HG03060 (cell line): ENCODE measurements at regions not wholly inside any gene's neighbourhood (a gene's known extent, or its start where the extent isn't known, plus 50 kb on each side); places are given as distances from the start of the nearest gene placed in this dataset.

ENCODE experiments used
- ATAC-seq: cut with Tn5 transposase; IDR thresholded peaks from one replicate; pipeline ENCODE4 v1.9.1; 2021; ENCODE audit warnings: low read depth, moderate number of reproducible peaks; ENCODE audit not compliant: unreplicated experiment

DNA sequence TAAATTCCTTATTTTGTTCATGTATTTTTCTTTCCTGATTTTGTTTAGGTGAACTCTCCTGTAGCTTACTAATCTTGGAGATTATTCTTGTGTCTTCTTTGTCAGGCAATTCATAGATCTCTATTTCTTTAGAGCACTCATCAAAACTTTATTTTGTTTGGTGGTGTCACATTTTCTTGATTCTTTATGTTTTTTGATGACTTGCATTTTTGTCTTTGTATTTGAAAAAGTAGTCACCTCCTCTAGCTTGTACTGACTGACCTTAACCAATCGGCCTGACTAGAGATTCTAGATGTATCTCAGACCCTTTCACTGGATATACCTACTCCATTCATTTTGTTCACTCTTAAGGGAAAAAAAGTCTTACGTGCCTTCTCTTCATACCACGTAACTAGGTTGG is 986.3 kb upstream of the LRRTM1 start:
- ATAC-seq: no peak

DNA sequence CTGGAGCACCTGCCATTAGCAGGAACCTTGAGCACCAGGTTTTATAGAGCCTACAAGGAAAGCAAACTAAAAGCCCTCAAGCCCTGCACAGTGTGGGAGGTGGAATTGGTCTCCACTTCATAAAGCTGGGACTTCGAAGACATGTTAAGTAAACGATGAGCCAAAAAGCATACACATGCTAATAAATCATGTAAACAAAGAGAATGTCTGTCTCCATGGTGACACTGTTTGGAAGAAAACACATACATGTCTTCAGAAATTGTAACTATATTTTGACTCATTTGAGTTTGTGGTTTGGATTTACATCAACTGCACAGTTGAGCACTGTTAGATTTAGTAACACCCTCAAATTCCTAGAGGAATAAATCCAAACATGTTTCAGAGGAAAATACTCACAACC is 978.5 kb upstream of the LRRTM1 start:
- no peak for ATAC-seq

- no peak for ATAC-seq
Observed at GRCh38 chr2:81282151-81282769, 977.7 kb upstream of the LRRTM1 start.

GRCh38 chr2:81276595-81276994 is 972.0 kb upstream of the LRRTM1 start:
- no peak for ATAC-seq

DNA sequence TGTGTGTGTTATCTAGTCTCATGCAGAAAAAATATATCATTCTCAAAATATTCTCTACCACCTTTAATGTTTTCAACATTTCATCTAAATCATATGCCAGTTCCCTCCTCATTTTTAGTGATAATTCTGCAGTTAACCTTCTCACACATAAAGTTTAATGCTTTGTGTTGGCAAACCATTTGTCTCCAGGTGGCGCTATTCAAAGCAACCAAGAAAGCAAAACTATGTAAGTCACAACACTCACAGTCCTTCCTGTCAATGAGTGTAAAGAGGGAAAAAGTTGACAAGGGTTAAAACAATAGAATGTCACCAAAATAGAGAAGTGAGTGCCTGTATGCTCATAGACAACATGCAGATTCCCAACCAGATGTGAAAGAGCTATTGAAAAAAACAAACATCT is 961.6 kb upstream of the LRRTM1 start:
- ATAC-seq: no peak

GRCh38 chr2:81263989-81264388 is 959.4 kb upstream of the LRRTM1 start:
- ATAC-seq: no peak

DNA sequence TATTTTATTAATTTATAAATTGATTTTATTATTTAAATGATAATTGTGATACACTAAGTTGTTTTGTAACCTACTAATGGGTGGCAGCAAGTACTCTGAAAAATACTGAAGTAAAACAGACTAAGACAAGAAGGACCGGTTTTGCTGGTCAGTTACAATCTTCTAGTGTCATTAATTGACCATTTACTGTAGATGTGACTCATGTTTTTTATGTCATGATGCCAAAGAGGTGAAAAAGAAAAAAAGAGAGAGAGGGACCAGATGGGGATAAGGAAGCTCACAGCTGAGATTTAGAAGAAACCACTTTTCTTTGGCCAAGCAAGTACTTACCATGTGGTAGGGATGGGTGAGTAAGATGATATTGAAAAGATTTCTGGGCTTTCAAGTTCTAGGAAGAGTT is 955.8 kb upstream of the LRRTM1 start:
- ATAC-seq: no peak

GRCh38 chr2:81250270-81250669 is 945.7 kb upstream of the LRRTM1 start:
- peak; percentile 73 for ATAC-seq

- ATAC-seq: no peak
Observed at GRCh38 chr2:81249152-81249551, 944.6 kb upstream of the LRRTM1 start.

GRCh38 chr2:81247648-81248047 is 943.1 kb upstream of the LRRTM1 start:
- ATAC-seq: no peak

- no peak for ATAC-seq
Observed at GRCh38 chr2:81242501-81242900, 937.9 kb upstream of the LRRTM1 start.

- ATAC-seq: no peak
Observed at GRCh38 chr2:81238462-81238861, 933.9 kb upstream of the LRRTM1 start.

- no peak for ATAC-seq
Observed at GRCh38 chr2:81235601-81236000, 931.0 kb upstream of the LRRTM1 start.

GRCh38 chr2:81234711-81235110 is 930.2 kb upstream of the LRRTM1 start:
- no peak for ATAC-seq

- no peak for ATAC-seq
Observed at GRCh38 chr2:81225756-81226155, 921.2 kb upstream of the LRRTM1 start.

DNA sequence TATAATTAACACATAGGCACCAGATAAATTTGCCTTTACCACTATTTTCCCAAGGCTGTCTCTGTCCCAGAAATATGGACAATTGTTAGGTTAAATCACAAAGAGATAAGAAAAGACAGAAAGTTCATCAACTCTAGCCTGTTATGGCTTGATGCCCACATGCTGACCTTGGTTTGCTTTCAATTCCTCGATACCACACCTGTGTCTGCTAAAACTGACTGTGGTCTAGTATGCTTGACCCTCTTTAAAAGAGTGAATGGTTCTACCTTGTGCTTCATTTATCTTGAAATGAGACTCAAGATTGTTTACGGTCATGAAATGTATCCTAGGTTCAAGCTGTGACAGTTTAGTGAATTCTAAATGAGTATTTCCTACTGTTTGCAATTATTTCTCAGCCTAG is 909.0 kb upstream of the LRRTM1 start:
- ATAC-seq: no peak

DNA sequence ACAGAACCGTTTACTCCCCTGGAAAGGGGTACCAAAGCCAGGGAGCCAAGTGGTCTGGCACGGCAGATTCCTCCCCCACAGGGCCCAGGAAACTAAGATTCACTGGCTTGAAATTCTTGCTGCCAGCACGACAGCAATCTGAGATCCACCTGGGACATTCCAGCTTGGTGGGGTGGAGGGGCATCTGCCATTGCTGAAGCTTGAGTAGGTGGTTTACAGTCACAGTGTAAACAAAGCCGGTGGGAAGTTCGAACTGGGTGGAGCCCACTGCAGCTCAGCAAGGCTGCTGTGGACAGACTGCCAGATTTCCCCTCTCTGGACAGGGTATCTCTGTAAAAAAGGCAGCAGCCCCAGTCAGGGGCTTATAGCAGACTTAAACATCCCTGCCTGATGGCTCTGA is 901.7 kb upstream of the LRRTM1 start:
- ATAC-seq: no peak

DNA sequence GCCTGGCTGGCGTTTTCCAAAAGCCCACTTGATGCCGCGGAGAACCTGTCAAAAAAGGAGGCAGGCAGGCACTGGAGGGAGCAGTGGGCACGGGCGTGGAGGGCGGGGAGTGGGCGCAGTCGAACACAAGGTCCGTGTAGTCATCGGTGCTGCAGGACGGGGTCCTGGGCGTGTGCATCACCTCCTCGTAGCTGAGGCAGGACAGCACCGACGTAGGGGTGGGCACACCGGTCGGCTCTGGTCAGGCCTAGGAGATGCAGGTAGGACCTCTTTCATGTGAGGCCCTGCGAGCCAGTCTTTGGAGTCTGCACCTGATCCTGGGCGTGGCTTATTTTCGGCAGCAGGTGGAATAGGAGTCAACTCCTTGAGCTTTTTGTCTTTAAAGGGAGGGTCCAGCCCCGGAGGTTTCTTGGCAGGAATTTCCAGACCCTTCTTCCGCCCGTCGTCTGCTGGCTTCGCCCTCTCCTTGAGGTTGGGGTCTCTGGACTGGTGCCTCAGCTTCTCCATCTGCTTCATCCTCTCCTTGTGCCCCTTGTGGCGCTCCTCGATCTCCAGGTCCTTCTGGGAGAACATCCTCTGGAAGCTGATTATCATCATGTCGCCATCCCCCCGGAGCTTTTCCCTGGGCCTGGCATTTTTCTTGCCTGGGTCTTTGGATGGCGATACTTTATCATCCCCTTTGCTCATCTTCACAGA is 892.5 kb upstream of the LRRTM1 start:
- no peak for ATAC-seq

GRCh38 chr2:81196383-81196851 is 891.9 kb upstream of the LRRTM1 start:
- no peak for ATAC-seq

GRCh38 chr2:81195774-81196382 is 891.3 kb upstream of the LRRTM1 start:
- no peak for ATAC-seq

GRCh38 chr2:81195017-81195773 is 890.6 kb upstream of the LRRTM1 start:
- ATAC-seq: no peak
